NT2/D1 (cell line): ENCODE measurements at regions not wholly inside any gene's neighbourhood (a gene's known extent, or its start where the extent isn't known, plus 50 kb on each side); places are given as distances from the start of the nearest gene placed in this dataset.

ENCODE experiments used
- DNase-seq: peaks from one replicate; pipeline ENCODE4 v3.0.0-alpha.2; 2011; ENCODE audit warnings: low read depth, low spot score
- H3K27me3 ChIP-seq: 2 replicates; pipeline ENCODE4 v1.6.0; 2011; ENCODE audit warnings: mild to moderate bottlenecking; ENCODE audit not compliant: insufficient read length, insufficient read depth
- H3K36me3 ChIP-seq: 2 replicates; pipeline ENCODE4 v1.6.1; 2011; ENCODE audit warnings: mild to moderate bottlenecking, low read length, mixed read lengths; ENCODE audit not compliant: insufficient read depth, insufficient read length
- H3K4me1 ChIP-seq: 2 replicates; pipeline ENCODE4 v1.5.1; 2011; ENCODE audit not compliant: insufficient read depth, insufficient read length
- H3K4me3 ChIP-seq: 2 replicates; pipeline ENCODE4 v1.5.1; 2011; ENCODE audit warnings: low read depth; ENCODE audit not compliant: insufficient read length
- H3K9ac ChIP-seq: 2 replicates; pipeline ENCODE4 v1.6.0; 2011; ENCODE audit warnings: low read depth; ENCODE audit not compliant: insufficient read length
- H3K9me3 ChIP-seq: 2 replicates; pipeline ENCODE4 v1.5.1; 2011; ENCODE audit warnings: mild to moderate bottlenecking, low read length; ENCODE audit not compliant: insufficient read depth
- SUZ12 ChIP-seq: IDR thresholded peaks from 2 replicates; pipeline ENCODE4 v1.6.1; 2011; ENCODE audit not compliant: insufficient read length, insufficient read depth; ENCODE audit errors: extremely low read depth
- YY1 ChIP-seq: IDR thresholded peaks from 2 replicates; pipeline ENCODE4 v1.6.1; 2011; ENCODE audit not compliant: insufficient read length, insufficient read depth
- ZNF274 ChIP-seq: IDR thresholded peaks from 2 replicates; pipeline ENCODE4 v1.6.1; 2011; ENCODE audit warnings: mild to moderate bottlenecking, low read depth, low read length

GRCh38 chr5:74355041-74355824, 285.3 kb downstream of the ENC1 start:
- TF ChIP-seq YY1 (no peak), ZNF274 (no peak), SUZ12 (no peak)
- no peaks in the 10 kb centered on the region for H3K4me1 ChIP-seq
- H3K4me3 ChIP-seq = no peak overlapping the region
- no peaks in the 10 kb centered on the region for H3K36me3 ChIP-seq
- peaks cover 13% of the 10 kb centered on the region; the same call in 1 of the 2 replicates for H3K9me3 ChIP-seq
- H3K9ac ChIP-seq = no peak overlapping the region
- no peak for DNase-seq
- no peaks in the 10 kb centered on the region for H3K27me3 ChIP-seq

- Histone ChIP-seq H3K9me3 (peaks cover 13% of the 10 kb centered on the region; the same call in 1 of the 2 replicates), H3K4me1 (no peaks in the 10 kb centered on the region), H3K4me3 (no peak overlapping the region), H3K9ac (no peak overlapping the region), H3K27me3 (no peaks in the 10 kb centered on the region), H3K36me3 (no peaks in the 10 kb centered on the region)
- no peak for DNase-seq
- TF ChIP-seq ZNF274 = no peak
- no peak for TF ChIP-seq SUZ12
- TF ChIP-seq YY1 = no peak
These were observed 288.3 kb downstream of the ENC1 start for GRCh38 chr5:74352256-74352655.

GRCh38 chr5:74342948-74343682, 297.4 kb downstream of the ENC1 start:
- H3K4me3 ChIP-seq = no peak overlapping the region
- no peak for TF ChIP-seq YY1
- no peak for TF ChIP-seq ZNF274
- TF ChIP-seq SUZ12 = no peak

GRCh38 chr5:74342182-74342581, 298.3 kb downstream of the ENC1 start:
- no peaks in the 10 kb centered on the region for H3K27me3 ChIP-seq
- H3K9me3 ChIP-seq = no peaks in the 10 kb centered on the region
- DNase-seq = no peak
- TF ChIP-seq SUZ12 = no peak
- no peak for TF ChIP-seq ZNF274
- no peaks in the 10 kb centered on the region for H3K4me1 ChIP-seq
- H3K36me3 ChIP-seq = no peaks in the 10 kb centered on the region
- H3K4me3 ChIP-seq = no peak overlapping the region
- no peak overlapping the region for H3K9ac ChIP-seq

More at GRCh38 chr5:74342948-74343682, 297.4 kb downstream of the ENC1 start:
- no peaks in the 10 kb centered on the region for H3K9me3 ChIP-seq
- DNase-seq = no peak
- H3K36me3 ChIP-seq = no peaks in the 10 kb centered on the region
- H3K9ac ChIP-seq = no peak overlapping the region
- no peaks in the 10 kb centered on the region for H3K4me1 ChIP-seq
- no peaks in the 10 kb centered on the region for H3K27me3 ChIP-seq

- TF ChIP-seq SUZ12 = no peak
- no peak for TF ChIP-seq ZNF274
- TF ChIP-seq YY1 = no peak
- no peak overlapping the region for H3K9ac ChIP-seq
These were observed 299.3 kb downstream of the ENC1 start for GRCh38 chr5:74341221-74341620.

GRCh38 chr5:74340476-74340875, 300.1 kb downstream of the ENC1 start:
- Histone ChIP-seq H3K27me3 (no peaks in the 10 kb centered on the region), H3K36me3 (no peaks in the 10 kb centered on the region), H3K4me3 (no peak overlapping the region), H3K4me1 (no peaks in the 10 kb centered on the region), H3K9ac (no peak overlapping the region), H3K9me3 (no peaks in the 10 kb centered on the region)
- DNase-seq = no peak
- TF ChIP-seq ZNF274 = no peak
- TF ChIP-seq YY1 = no peak
- no peak for TF ChIP-seq SUZ12

More at GRCh38 chr5:74341221-74341620, 299.3 kb downstream of the ENC1 start:
- no peaks in the 10 kb centered on the region for H3K4me1 ChIP-seq
- H3K27me3 ChIP-seq = no peaks in the 10 kb centered on the region
- no peak overlapping the region for H3K4me3 ChIP-seq
- H3K36me3 ChIP-seq = no peaks in the 10 kb centered on the region
- DNase-seq = no peak
- no peaks in the 10 kb centered on the region for H3K9me3 ChIP-seq

GRCh38 chr5:74337984-74338310, 302.6 kb downstream of the ENC1 start:
- Histone ChIP-seq H3K9ac (no peak overlapping the region), H3K4me3 (no peak overlapping the region), H3K27me3 (no peaks in the 10 kb centered on the region), H3K36me3 (no peaks in the 10 kb centered on the region), H3K9me3 (no peaks in the 10 kb centered on the region), H3K4me1 (no peaks in the 10 kb centered on the region)
- DNase-seq = no peak
- TF ChIP-seq ZNF274 (no peak), YY1 (no peak), SUZ12 (no peak)
